ENCODE measurements at regions not wholly inside any gene's neighbourhood (a gene's known extent, or its start where the extent isn't known, plus 50 kb on each side); places are given as distances from the start of the nearest gene placed in this dataset.

GRCh38 chr2:53515435-53516332 is 251.9 kb upstream of the CHAC2 start:
- Histone ChIP-seq H3K4me3 (no peak overlapping the region), H3K27me3 (no peaks in the 10 kb centered on the region), H3K36me3 (no peaks in the 10 kb centered on the region), H3K9me3 (no peaks in the 10 kb centered on the region), H3K27ac (no peak overlapping the region), H3K4me1 (peaks cover 0 to 14% (median 0%) of the 10 kb centered on the region in 9 donors)
- DNase-seq (no peak), ATAC-seq (no peak)
- WGBS, 2 donors, result 55 to 56% methylated on average over 6 of the region's 6 CpGs
- intact Hi-C loops (cut with DNase I), result no loop called here
- TF ChIP-seq CTCF (IDR thresholded peaks at IDR 0.05), result peak in 3 of 9 donors; percentile 11 to 20 (median 16)

- Histone ChIP-seq H3K27me3 (no peaks in the 10 kb centered on the region), H3K27ac (no peak overlapping the region), H3K4me3 (no peak overlapping the region), H3K36me3 (no peaks in the 10 kb centered on the region), H3K9me3 (no peaks in the 10 kb centered on the region), H3K4me1 (peaks cover 0 to 5% (median 0%) of the 10 kb centered on the region in 9 donors)
- no peak for ATAC-seq
- no peak for DNase-seq
- 81 to 84% methylated on average over 4 of the region's 4 CpGs for WGBS, 2 donors
- intact Hi-C loops (cut with DNase I), result no loop called here
- no peak for TF ChIP-seq CTCF (IDR thresholded peaks at IDR 0.05)
Measured at GRCh38 chr2:53513167-53513666, 254.4 kb upstream of the CHAC2 start.

- peak in 1 of 8 donors; percentile 20 for ATAC-seq
- 75 to 81% methylated on average over 4 of the region's 4 CpGs for WGBS, 2 donors
- TF ChIP-seq CTCF (IDR thresholded peaks at IDR 0.05), result no peak
Measured at GRCh38 chr2:53512071-53512826, 255.4 kb upstream of the CHAC2 start.

GRCh38 chr2:53511549-53511948 is 256.1 kb upstream of the CHAC2 start:
- intact Hi-C loops (cut with DNase I), result no loop called here
- H3K4me3 ChIP-seq, result no peak overlapping the region
- peaks cover 0 to 5% (median 0%) of the 10 kb centered on the region in 9 donors for H3K4me1 ChIP-seq
- ATAC-seq, result no peak
- no peaks in the 10 kb centered on the region for H3K9me3 ChIP-seq
- WGBS, 2 donors, result 94 to 97% methylated on average over 4 of the region's 4 CpGs
- DNase-seq, result no peak
- H3K27ac ChIP-seq, result no peak overlapping the region
- no peaks in the 10 kb centered on the region for H3K36me3 ChIP-seq
- H3K27me3 ChIP-seq, result no peaks in the 10 kb centered on the region
- TF ChIP-seq CTCF (IDR thresholded peaks at IDR 0.05), result no peak

More at GRCh38 chr2:53512071-53512826, 255.4 kb upstream of the CHAC2 start:
- intact Hi-C loops (cut with DNase I), result no loop called here
- no peak for DNase-seq
- no peaks in the 10 kb centered on the region for H3K9me3 ChIP-seq
- H3K4me3 ChIP-seq, result no peak overlapping the region
- H3K36me3 ChIP-seq, result no peaks in the 10 kb centered on the region
- H3K27me3 ChIP-seq, result no peaks in the 10 kb centered on the region
- no peak overlapping the region for H3K27ac ChIP-seq
- peaks cover 0 to 5% (median 0%) of the 10 kb centered on the region in 9 donors for H3K4me1 ChIP-seq
